GDM1 (cell line): ENCODE measurements at regions not wholly inside any gene's neighbourhood (a gene's known extent, or its start where the extent isn't known, plus 50 kb on each side); places are given as distances from the start of the nearest gene placed in this dataset.

Experiments
- DNase-seq: peaks from one replicate; lab custom pipeline; 2025; lab: John Stamatoyannopoulos, UW

DNA sequence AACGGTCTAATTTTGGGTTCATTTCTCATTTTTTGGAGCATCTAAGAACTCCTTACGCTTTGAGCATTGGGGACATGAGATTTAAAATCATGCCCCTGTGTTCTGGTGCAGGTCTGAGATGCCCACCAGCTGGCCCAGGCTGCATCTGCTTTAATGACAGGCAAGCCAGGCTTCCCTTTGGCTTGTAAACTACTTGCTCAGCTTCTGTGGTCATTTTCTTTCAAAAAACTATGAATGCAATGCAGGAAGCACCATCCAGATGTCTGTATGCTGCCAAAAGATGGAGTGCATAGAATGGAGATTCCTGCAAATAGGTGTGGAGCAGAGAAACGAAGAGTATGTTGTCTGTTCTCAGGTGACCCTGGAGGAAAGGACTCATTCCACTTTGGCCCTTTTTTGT lies 399.9 kb upstream of the ADAMTSL1 start:
- no peak for DNase-seq

- no peak for DNase-seq
Observed at GRCh38 chr9:18075253-18075952, 398.6 kb upstream of the ADAMTSL1 start.

GRCh38 chr9:18077941-18078678 lies 395.8 kb upstream of the ADAMTSL1 start:
- DNase-seq, result no peak

DNA sequence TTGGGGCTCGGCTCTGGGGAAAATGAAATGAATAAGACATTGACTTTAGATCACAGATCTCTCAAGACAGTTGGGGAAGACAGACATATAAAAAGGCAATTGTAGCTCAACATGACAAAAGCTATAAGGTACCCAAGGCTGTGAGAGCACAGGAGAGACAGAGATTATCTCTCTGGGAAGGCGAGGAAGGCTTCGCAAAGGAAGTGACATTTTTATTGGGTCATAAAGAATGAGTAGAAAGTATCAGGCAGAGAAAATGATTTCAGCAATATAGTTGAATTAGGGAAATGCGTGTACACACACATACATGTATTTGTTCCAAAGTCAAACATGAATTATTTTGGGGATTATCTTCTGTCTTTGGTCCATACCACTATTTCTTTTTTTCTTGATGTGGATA lies 381.8 kb upstream of the ADAMTSL1 start:
- DNase-seq, result no peak

- DNase-seq, result no peak
Observed at GRCh38 chr9:18106006-18106560, 367.9 kb upstream of the ADAMTSL1 start.

DNA sequence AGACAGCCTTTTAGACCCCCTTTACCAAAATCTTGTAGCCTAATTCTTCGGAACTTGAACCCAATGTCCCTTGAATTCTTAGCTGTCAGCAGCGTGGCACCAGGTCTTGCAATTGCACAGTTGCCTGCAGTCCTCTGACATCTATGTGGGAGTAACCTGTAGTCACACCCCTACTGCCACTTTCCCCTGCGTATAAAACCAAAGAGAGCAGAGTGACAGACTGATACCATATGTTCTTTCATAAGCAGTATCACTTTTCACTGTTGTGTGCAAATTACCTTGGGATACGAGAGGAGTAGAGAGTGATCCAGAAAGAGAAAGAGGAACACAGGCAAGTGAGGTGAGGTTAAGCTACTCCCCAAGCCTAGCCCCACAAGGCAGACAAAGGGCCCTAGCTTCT lies 364.3 kb upstream of the ADAMTSL1 start:
- DNase-seq, result no peak

- DNase-seq, result no peak
Observed at GRCh38 chr9:18111146-18111545, 362.8 kb upstream of the ADAMTSL1 start.

DNA sequence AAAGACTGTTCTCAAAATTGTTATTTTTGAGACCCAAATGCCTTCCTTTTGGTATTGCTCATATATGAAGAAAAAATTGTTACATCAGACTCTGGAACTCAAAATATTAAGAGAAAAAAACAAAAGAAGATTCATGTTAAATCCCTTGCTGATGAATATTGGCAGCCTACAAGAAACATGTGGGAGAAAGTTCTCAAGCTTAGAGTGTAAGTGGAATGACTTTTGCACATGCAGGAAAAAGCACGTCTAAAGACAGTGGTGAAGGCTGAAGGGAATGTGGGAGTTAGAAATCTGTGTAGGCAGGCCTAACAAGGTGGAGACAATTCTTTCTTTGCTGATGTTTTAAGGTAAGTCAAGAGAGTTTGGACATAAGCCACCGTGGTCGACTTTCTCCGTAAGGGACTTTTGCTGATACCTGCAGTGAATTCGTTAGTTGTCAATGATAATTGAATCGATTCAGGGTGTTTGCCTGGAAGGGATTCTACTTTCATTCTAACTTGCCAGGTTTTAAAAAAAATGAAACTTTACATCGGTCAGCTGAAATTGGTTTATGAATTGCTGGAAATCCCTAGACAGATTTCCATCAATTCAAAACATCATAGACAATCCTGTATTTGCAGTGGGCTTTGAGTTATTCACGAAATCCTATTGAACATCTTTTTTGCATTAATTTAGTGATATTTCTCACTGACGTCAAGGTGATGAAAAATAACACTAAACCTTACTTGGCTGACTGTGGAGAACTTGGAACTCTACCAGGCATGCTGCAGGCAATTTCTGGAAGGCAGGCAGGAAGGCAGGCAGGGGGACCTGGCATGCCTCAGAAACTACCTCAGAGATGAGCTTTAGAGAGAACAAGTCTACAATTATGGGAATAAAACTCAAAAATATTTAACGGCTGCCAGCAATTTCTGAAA lies 359.1 kb upstream of the ADAMTSL1 start:
- DNase-seq, result no peak

GRCh38 chr9:18118268-18118667 lies 355.7 kb upstream of the ADAMTSL1 start:
- DNase-seq, result no peak

- no peak for DNase-seq
Observed at GRCh38 chr9:18122171-18122570, 351.8 kb upstream of the ADAMTSL1 start.

DNA sequence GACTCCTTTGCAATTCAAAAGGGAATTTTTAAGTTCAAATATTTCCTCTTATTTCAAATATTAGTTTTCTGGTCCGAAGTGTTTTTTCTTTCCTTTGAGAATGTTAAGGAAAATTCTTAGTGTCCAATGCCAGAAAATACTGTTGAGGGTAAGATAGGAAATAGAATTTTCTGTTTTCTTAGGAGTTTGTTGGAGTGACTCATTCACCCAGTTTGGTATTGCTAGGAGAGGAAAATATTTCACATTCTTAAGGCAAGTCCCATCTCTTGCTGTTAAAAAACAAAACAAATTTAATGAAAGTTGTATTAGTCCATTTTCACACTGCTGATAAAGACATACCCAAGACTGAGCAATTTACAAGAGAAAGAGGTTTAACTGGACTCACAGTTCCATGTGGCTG lies 349.2 kb upstream of the ADAMTSL1 start:
- no peak for DNase-seq

DNA sequence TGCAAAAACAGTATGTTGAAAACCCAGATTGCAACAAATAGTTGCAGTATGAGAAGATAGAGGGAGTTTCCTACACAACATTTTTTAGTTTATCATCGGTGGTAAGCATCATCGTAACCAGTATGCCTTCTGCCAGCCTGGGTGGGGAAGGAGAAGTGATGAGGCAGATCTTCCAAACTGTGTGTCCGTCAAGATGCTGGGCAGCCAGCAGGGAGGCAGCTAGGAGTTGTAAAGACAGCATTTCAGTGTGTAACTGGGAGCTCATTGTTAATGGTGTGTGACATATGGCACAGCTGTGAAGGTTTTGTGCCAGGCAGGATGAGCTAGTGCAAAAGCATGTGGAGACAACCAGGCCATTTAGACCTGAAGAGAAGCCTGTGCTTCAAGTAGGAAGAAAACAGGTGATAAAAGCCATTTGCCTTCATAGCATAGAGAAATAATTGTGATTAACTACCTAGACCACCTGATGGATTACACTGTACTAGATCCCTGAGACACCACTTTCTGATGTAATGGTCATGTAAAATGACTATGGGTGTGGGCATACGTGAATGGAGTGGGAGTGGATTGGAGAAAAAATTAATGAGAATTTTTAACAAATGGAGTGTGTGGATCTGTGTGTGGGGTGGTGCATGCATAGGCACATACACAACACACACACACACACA lies 347.0 kb upstream of the ADAMTSL1 start:
- DNase-seq, result no peak

DNA sequence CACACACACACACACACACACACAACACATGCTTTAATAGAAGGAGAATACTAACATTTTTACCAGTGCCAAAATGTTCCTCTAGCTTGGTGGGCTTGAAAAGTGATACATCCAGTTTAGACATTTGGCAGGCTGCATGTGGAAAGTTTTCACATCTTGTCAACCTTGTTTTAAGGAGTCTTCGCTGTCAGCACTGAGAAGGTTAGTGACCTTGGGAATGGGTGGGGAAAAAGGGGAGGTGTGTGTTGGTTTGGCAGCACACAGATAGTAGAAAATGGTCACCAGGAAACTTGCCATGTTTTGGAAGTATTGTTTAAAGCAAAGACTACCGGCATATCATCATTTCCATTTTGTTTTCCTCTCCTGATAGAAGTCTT lies 346.5 kb upstream of the ADAMTSL1 start:
- DNase-seq, result no peak

DNA sequence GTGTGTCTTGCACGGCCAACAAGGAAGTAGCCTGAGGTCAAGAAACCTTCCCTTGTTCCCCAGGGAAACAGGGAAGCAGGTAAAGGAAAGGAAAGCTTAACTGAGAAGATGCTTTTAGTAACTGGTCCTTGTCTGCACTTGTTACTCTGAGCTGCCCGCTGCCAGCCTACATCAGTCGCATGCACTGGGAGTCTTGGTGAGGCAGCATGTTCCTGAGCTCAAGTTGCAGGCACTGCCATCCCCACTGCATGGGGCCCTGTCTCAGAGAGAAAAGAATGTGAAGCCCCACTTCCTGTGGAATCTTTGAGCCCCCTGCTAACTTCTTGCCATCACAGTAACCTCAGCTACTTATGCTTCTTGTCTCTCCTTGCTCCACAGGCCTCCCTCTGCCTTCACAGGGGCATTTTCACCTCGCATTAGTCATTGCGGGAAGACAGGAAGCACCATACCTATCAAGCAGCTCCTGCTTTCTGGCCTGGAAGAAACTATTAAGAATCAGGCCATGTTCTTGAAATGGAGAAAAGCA lies 344.1 kb upstream of the ADAMTSL1 start:
- no peak for DNase-seq

DNA sequence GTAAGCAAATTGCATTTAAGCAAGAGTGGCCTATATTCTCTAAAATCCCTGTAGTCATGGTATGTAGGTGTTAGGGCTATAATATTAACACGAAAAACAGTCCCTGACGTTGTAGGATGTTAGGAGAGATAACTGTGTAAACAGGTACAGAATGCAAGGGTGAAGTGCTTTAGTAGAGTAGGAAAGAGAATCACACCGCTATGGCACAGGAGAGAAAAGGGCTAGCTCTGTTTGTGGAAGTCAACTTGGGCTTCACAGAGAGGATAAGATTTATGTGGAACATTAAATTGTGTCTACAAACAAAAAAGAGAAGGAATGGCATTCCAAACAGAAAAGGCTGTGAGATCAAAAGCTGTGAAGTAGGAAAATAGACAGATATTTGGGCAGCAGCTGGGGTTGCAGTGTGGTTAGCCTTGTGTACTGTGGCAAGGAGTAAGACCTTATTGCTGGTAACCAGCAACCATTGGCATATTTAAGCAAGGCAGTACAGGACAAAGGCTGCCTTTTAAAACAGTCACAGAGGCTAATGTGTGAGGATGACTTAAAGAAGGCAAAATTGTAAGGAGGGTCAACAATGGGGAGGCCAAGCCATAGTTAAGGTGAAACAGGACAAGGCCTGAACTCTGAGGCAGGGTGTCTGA lies 337.5 kb upstream of the ADAMTSL1 start:
- DNase-seq, result no peak

- DNase-seq, result no peak
Observed at GRCh38 chr9:18137815-18138214, 336.1 kb upstream of the ADAMTSL1 start.

- DNase-seq, result no peak
Observed at GRCh38 chr9:18138656-18139055, 335.3 kb upstream of the ADAMTSL1 start.

- no peak for DNase-seq
Observed at GRCh38 chr9:18141681-18142080, 332.3 kb upstream of the ADAMTSL1 start.

DNA sequence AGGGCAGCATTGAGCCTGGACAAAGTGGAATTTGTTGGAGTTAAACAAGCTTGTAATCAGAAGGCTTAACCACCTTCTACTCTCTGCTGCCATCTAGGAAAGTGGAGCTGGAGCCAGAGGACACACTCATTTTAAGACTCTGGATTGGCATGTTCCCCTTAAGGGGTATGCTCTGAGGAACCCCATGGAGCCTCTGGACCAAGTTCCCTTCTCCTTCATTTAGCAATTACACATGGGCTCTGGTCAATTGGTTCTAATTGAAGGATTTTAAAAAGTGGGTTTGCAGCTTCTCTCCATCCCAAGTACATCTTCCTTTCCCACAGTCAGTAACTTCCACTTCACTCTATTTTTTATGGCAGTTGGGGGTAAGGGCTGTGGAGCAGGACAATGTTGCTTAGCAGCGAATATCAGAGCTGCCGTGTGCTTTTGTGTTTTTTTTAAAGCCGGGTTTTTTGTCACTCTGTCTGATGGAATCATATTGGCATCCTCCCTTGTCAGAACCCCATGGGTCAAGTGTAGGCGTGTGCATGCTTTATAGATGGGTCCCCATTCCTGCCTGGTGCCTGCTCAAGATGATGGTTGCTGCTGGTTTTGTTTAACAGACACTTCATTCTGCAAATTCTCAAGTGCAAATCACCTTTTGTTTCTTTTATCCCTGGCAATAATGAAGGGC lies 330.7 kb upstream of the ADAMTSL1 start:
- DNase-seq, result no peak

DNA sequence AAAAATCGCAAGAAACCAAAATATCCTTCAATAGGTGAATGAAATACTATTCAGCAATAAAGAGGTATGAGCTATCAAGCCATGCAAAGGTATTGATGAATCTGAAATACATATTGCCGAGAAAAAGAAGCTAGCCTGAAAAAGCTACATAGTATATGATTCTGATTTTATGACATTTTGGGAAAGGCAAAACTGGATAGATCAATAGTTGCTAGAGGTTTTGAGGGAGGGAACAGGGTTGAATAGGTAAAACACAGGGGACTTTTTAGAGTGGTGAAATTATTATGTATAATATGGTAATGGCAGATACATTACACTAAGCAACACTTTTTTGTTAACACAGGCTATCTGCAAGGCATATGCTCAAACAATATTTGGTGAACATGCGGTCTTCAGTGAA lies 327.6 kb upstream of the ADAMTSL1 start:
- no peak for DNase-seq
